Neural crest cell (in vitro differentiated cells): ENCODE measurements at regions not wholly inside any gene's neighbourhood (a gene's known extent, or its start where the extent isn't known, plus 50 kb on each side); places are given as distances from the start of the nearest gene placed in this dataset.

Experiments used
- DNase-seq: peaks from one replicate; pipeline ENCODE4 v3.0.0; 2021; ENCODE audit warnings: low read depth, mixed read lengths, low spot score
- H3K27ac Mint-ChIP-seq: one replicate; pipeline ENCODE4 v1.8.0; 2021; ENCODE audit warnings: mild to moderate bottlenecking, mixed read lengths; ENCODE audit not compliant: unreplicated experiment
- H3K27me3 Mint-ChIP-seq: 2 replicates; pipeline ENCODE4 v1.8.0; 2021; ENCODE audit warnings: low read depth, mild to moderate bottlenecking, mixed read lengths
- H3K36me3 Mint-ChIP-seq: 2 replicates; pipeline ENCODE4 v1.8.0; 2021; ENCODE audit warnings: low read depth, mild to moderate bottlenecking, mixed read lengths
- H3K4me1 Mint-ChIP-seq: 2 replicates; pipeline ENCODE4 v1.8.0; 2021; ENCODE audit warnings: mixed read lengths
- H3K4me3 Mint-ChIP-seq: one replicate; pipeline ENCODE4 v1.8.0; 2021; ENCODE audit warnings: mild to moderate bottlenecking, mixed read lengths
- H3K9me3 Mint-ChIP-seq: 2 replicates; pipeline ENCODE4 v1.8.0; 2021; ENCODE audit warnings: mixed read lengths
- TF ChIP-seq, protein P1 (sequence below): fragments of 200-600 bp; sonication (generic); conservative IDR thresholded peaks from 2 replicates; pipeline ENCODE4 v1.5.0; 2021; ENCODE audit warnings: antibody characterized with exemption, mild to moderate bottlenecking

- TF ChIP-seq, protein P1, sequence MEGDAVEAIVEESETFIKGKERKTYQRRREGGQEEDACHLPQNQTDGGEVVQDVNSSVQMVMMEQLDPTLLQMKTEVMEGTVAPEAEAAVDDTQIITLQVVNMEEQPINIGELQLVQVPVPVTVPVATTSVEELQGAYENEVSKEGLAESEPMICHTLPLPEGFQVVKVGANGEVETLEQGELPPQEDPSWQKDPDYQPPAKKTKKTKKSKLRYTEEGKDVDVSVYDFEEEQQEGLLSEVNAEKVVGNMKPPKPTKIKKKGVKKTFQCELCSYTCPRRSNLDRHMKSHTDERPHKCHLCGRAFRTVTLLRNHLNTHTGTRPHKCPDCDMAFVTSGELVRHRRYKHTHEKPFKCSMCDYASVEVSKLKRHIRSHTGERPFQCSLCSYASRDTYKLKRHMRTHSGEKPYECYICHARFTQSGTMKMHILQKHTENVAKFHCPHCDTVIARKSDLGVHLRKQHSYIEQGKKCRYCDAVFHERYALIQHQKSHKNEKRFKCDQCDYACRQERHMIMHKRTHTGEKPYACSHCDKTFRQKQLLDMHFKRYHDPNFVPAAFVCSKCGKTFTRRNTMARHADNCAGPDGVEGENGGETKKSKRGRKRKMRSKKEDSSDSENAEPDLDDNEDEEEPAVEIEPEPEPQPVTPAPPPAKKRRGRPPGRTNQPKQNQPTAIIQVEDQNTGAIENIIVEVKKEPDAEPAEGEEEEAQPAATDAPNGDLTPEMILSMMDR, result no peak
- Mint-ChIP-seq H3K4me1 (peaks cover 6% of the 10 kb centered on the region), H3K9me3 (peaks cover 3% of the 10 kb centered on the region), H3K4me3 (no peak overlapping the region), H3K27me3 (no peaks in the 10 kb centered on the region), H3K27ac (no peak overlapping the region), H3K36me3 (peaks cover 2% of the 10 kb centered on the region)
- no peak for DNase-seq
Measured at GRCh38 chr6:153856929-153857376, 182.1 kb upstream of the OPRM1 start.

GRCh38 chr6:153852481-153852880, 186.6 kb upstream of the OPRM1 start:
- no peak overlapping the region for H3K4me3 Mint-ChIP-seq
- peaks cover 2% of the 10 kb centered on the region for H3K9me3 Mint-ChIP-seq
- TF ChIP-seq, protein P1, result no peak
- H3K4me1 Mint-ChIP-seq, result peaks cover 6% of the 10 kb centered on the region
- no peak overlapping the region for H3K27ac Mint-ChIP-seq
- no peak for DNase-seq
- peaks cover 4% of the 10 kb centered on the region for H3K36me3 Mint-ChIP-seq
- H3K27me3 Mint-ChIP-seq, result no peaks in the 10 kb centered on the region

- H3K4me1 Mint-ChIP-seq, result peaks cover 6% of the 10 kb centered on the region
- TF ChIP-seq, protein P1, result no peak
- DNase-seq, result no peak
- no peak overlapping the region for H3K4me3 Mint-ChIP-seq
- H3K27ac Mint-ChIP-seq, result no peak overlapping the region
- peaks cover 4% of the 10 kb centered on the region for H3K36me3 Mint-ChIP-seq
- peaks cover 2% of the 10 kb centered on the region for H3K9me3 Mint-ChIP-seq
- H3K27me3 Mint-ChIP-seq, result no peaks in the 10 kb centered on the region
Measured at GRCh38 chr6:153852034-153852433, 187.0 kb upstream of the OPRM1 start.

DNA sequence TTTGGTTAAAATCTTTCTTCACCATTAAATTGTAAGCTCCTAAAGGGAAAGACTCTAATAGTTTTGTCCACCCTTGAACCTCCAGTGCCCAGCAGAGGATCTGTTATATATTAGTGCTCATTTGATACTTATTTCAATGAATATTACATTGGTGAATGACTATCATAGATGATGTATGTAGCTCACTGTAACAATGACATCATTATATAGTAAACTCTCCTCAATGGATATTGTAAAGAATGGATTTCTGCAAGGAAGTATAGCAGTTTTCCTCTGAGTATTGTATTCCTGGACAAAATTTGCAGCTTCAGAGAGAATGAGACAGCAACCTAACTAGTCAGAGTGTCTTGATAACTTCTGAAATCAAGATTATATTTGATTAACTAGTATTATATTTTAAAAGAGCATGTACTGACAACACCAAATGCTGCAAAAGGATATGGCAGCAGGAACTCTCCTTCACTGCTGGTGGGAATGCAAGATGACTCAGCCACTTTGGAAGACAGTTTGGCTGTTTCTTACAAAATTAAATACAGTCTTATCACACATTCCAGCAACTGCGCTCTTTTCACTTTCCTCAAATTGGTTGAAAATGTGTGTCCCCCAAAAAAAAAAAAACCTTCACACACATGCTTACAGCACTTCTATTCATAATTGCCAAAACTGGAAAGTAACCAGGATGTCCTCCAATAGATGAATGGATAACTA, 189.8 kb upstream of the OPRM1 start:
- Mint-ChIP-seq H3K27me3 (no peaks in the 10 kb centered on the region), H3K36me3 (peaks cover 4% of the 10 kb centered on the region), H3K27ac (no peak overlapping the region), H3K9me3 (peaks cover 6% of the 10 kb centered on the region), H3K4me3 (no peak overlapping the region), H3K4me1 (peaks cover 6% of the 10 kb centered on the region)
- TF ChIP-seq, protein P1, result no peak
- DNase-seq, result no peak

DNA sequence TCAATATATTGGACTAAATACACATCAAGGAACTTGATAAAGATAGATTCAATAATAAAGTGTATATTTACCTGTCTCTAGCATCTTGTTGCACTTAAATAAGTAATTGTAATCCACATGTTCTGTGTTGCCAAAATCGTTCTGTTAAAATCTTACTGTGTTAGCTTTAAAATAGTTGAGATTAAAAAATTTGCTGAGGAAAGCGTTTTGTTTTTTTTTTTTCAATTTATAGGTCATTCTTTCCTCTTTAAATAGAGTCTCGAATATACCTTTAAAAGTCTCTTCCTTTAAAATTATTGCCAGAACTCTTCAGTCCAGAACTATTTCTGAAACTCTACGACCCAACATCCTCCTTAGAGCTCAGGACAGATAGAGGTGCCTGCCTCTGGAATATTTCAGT, 195.6 kb upstream of the OPRM1 start:
- H3K4me3 Mint-ChIP-seq, result no peak overlapping the region
- no peaks in the 10 kb centered on the region for H3K36me3 Mint-ChIP-seq

More for the DNA sequence above, 195.6 kb upstream of the OPRM1 start:
- DNase-seq, result no peak
- H3K27me3 Mint-ChIP-seq, result no peaks in the 10 kb centered on the region
- peaks cover 3% of the 10 kb centered on the region for H3K9me3 Mint-ChIP-seq
- H3K4me1 Mint-ChIP-seq, result no peaks in the 10 kb centered on the region
- TF ChIP-seq, protein P1, result no peak
- H3K27ac Mint-ChIP-seq, result no peak overlapping the region
